ENCODE measurements at regions not wholly inside any gene's neighbourhood (a gene's known extent, or its start where the extent isn't known, plus 50 kb on each side); places are given as distances from the start of the nearest gene placed in this dataset.

DNA sequence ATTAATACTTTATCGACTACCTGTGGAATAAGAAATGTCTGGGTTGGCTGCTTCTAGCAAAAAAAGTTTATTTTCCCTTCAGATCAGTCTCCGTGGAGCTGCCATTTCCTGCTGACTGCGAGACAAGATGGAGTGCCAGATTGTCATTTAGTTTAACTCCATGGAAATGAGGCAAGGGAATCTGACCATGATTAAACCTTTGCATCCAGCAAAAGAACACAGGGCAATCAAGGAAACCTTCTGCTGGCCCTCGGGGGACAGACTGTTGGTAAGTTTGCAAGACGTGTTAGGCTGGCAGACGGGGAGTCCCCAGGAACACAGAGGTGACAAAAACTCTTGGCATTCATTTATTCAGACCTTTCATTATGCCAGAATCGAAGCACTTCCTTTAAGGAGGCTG is 52.2 kb upstream of the SPACA1 start:
- DNase-seq: no peak

GRCh38 chr6:87993356-87993755 is 54.3 kb upstream of the SPACA1 start:
- no peak for DNase-seq

- DNase-seq: no peak
Measured at GRCh38 chr6:87990871-87991270, 56.8 kb upstream of the SPACA1 start.

DNA sequence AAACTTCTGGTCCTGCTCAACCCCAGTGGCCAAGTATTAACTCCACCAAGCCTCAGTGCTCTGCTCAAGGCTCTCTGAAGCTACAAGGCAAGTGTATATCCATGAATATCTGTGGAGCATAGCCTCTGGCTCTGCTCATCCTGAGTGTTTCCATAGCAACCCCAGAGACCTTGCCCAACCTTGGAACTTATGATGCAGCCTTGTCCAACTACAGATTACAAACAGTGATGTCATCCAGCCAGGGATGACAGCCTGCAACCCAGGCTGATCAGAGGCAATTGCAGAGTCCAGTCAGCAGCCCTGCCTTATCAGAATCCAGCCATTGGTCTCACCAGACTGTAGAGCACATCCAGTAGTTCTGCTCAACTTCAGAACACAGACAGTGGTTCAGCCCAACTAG is 65.5 kb upstream of the SPACA1 start:
- DNase-seq: no peak

DNA sequence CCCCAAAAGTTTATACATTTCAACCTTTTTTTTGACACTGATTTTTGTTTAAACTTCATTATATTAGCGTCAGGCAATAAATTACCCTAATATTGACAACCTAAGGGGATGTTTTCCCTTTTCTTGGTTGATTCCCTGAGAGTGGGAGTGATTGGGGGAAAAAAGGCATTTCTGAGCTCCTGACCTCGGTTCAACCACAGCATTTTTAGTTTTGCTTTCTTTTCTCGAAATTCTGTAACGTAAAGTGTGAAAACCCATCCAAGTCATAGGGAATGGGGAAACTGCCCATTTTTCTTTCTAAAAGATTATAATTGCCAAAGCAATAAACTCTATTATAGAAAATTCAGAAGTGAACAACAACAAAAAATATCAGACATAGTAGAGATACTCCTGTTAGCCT is 67.9 kb upstream of the SPACA1 start:
- no peak for DNase-seq

- no peak for DNase-seq
Measured at GRCh38 chr6:87976616-87977015, 71.0 kb upstream of the SPACA1 start.

DNA sequence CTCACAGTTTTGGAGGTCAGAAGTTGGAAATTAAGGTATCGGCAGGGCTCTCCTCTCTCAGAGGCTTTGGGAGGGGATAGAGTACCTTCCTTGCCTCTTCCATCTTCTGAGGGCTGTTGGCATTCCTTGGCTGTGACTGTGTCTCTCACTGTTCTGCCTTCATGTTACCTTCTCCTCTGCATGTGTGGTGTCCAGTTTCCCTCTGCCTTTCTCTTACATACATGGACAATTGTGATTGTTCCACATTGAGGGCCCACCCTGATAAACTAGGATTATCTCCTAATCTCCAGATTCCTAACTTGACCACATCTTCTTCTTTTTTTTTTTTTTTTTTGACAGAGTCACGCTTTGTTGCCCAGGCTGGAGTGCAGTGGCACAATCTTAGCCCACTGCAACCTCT is 72.1 kb upstream of the SPACA1 start:
- no peak for DNase-seq

DNA sequence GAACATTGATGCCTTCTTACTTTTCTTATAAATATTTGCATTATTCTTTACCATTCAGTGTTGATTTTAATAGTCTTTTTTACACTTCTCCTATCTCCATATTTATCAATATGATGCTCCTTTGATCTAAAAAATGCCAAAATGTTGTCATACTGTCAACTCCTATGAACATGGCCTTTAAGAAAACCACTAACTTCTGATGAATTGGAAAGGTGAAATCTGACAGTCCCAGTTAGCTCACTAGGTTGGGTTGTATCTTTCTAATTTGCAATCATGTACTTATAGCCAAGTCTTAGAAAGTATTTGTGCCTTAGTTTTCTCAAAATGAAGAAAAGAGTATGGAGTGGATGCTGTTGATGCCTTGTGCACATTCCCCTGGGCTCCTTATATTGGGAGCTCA is 75.4 kb upstream of the SPACA1 start:
- no peak for DNase-seq

DNA sequence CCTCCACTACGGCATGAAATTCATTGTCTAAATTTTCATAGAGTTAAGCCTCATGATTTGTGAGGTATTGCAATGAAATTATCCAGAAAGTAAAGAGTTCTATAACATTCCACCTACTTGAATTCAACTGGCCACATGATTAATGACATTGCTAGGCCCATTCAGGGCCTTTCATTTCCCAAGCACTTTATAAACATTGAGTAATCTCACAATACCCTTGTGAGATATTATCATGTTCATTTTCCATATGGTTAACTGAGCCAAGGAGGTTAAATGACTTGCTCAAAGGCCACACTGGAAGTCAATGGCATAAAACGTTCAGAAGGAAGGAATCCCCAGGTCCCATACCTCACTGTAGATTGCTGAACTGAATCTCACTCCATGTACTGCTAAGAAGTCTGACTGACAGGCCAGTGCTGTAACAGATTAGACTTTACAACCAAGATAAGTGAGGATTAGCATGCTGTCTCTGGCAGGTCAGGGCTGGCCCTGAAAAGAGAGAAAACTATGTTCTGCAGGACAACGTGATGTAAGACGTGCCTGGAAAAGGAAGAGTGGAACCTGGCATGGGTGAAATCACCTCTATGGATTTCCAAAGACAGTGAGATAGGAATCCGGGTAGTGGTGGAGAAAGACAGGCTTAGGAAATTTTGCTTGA is 75.9 kb upstream of the SPACA1 start:
- DNase-seq: no peak

- DNase-seq: no peak
Measured at GRCh38 chr6:87968435-87969278, 79.0 kb upstream of the SPACA1 start.

- no peak for DNase-seq
Measured at GRCh38 chr6:87965806-87966205, 81.8 kb upstream of the SPACA1 start.

DNA sequence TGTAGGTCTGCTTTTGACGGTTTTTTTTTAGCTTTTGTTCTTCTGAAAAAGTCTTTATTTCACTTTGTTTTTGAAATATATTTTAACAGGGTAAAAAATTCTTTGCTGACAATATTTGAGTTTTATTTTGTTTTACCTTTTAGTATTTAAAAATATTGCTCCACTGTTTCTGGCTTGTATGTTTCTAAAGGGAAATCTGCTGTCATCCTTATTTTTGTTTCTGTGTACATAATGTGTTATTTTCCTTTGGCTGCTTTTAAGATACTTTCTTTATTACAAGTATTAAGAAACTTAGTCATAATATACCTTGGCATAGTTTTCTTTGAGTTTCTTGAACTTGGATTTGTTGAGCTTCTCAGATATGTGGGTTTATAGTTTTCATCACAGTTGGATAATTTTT is 88.6 kb upstream of the SPACA1 start:
- no peak for DNase-seq

DNA sequence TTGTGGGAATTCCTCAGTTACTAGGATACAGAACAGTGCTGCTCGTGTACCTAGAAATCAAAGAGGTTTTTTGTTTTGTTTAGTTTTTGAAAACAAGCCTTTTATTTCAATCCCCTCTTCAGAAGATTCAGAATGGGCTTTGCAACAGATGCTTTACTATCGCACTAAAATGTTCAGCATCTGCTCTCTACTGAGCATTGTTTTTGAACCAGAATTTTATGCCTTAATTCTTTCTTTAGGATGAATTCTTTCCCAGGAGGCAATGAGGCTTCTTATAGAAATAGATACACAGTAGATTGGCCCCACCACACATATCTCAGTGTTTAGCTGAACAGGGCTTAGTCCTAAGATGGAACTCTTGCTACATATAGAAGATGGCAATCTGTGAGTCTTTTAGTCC is 95.9 kb upstream of the SPACA1 start:
- no peak for DNase-seq

DNA sequence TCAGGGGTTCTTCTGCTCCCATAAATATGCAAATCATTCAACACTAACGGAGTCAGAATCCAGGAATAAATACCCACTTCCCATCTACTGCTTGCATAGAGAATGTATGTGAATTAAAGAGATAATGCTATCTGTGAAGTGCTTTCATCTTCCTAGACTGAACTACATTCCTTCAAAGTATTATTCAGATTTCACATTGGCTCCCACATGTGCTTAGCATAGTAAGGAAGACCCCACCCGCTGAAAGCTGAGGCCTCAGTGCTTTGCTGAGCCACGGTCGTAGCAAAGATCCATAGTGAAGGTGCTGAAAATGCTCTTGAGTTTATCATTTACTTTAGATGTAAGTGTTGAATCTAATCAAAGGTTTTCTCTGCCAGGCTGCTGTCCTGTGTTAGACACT is 97.0 kb upstream of the SPACA1 start:
- no peak for DNase-seq

DNA sequence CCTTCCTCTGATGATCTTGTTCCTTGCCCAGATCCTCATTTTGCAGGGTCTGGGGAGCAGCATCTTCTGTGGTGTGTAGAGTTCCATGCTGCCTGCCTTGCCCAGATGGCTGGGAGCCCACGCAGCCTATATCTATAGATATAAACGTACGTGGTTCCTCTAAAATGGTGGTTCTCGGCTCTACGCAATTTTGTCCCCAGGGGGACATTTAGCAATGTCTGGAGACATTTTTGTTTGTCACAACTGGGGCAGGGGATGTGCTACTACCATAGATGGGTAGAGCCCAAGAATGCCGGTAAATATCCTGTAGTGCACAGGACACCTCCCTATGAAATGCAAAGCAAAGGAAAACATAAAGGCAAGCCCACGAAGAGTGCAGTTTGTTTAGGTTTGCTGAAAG is 98.4 kb upstream of the SPACA1 start:
- DNase-seq: no peak

- DNase-seq: no peak
Measured at GRCh38 chr6:87946669-87947068, 101.0 kb upstream of the SPACA1 start.

- DNase-seq: no peak
Measured at GRCh38 chr6:87945966-87946365, 101.7 kb upstream of the SPACA1 start.

- no peak for DNase-seq
Measured at GRCh38 chr6:87945181-87945580, 102.5 kb upstream of the SPACA1 start.

DNA sequence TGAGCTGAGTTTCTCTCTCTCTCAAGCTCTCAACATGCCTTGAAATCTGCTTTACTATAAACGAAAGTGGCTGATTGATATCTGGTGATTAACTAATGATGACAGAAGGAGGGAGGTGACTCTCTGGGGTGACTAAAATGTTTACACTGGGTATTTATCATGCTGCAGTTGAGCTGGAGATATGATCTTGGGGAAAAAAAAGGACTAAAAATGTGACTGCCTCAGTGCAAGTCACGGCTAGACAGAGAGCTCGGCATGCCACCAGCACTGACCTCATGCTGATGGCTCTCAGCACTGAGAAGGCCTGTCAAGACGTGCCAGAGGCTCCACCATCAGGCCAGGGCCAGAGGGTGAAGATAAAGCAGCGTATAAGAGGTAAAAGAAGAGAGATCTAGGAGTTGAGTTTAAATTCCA is 103.1 kb upstream of the SPACA1 start:
- no peak for DNase-seq

- DNase-seq: no peak
Measured at GRCh38 chr6:87943191-87943590, 104.5 kb upstream of the SPACA1 start.

- no peak for DNase-seq
Measured at GRCh38 chr6:87941556-87942358, 105.9 kb upstream of the SPACA1 start.

- DNase-seq: no peak
Measured at GRCh38 chr6:87939776-87940175, 107.9 kb upstream of the SPACA1 start.

DNA sequence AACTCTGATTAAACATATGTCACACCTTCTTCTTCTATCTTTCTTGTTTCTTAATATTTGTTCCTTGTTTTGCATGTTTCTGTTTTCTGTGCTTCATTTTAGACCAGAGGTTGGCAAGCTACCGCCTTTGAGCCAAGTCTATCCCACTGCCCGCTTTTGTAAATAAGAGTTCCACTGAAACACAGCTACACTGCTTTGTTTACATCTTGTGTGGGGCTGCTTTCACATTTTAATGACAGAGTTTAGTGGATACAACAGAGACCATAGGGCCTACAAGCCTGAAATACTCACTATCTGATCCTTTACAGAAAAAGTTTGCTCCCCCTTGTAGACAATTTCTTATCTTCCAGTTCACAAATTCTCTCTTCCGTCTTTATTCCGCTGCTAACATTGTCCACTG is 109.4 kb upstream of the SPACA1 start:
- no peak for DNase-seq

DNA sequence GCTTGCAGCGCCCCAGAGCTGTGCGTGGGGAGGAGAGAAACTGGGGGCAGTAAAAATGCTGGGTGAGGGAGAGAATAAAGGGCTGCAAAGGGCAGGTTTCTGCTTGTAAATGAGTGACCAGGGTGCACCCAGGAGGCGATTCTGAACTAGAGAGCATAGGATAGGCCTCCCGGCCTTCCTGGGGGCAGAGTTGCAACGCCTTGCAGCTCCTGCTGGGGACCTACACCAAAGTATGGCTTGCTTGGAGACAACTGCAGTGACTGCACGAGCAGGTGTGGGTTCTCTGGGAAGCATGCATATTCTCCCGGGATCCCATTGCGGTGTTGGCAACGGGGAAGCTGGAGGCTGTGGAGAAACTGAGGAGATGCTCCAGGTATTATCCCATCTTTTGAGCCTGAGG is 111.6 kb upstream of the SPACA1 start:
- DNase-seq: no peak
